ENCODE measurements at regions not wholly inside any gene's neighbourhood (a gene's known extent, or its start where the extent isn't known, plus 50 kb on each side); places are given as distances from the start of the nearest gene placed in this dataset.
"Not testable (repeated sequence)": the region's sequence is repeated elsewhere in the genome, so short reads cannot be mapped to it uniquely, and the experiment has no call there.

DNA sequence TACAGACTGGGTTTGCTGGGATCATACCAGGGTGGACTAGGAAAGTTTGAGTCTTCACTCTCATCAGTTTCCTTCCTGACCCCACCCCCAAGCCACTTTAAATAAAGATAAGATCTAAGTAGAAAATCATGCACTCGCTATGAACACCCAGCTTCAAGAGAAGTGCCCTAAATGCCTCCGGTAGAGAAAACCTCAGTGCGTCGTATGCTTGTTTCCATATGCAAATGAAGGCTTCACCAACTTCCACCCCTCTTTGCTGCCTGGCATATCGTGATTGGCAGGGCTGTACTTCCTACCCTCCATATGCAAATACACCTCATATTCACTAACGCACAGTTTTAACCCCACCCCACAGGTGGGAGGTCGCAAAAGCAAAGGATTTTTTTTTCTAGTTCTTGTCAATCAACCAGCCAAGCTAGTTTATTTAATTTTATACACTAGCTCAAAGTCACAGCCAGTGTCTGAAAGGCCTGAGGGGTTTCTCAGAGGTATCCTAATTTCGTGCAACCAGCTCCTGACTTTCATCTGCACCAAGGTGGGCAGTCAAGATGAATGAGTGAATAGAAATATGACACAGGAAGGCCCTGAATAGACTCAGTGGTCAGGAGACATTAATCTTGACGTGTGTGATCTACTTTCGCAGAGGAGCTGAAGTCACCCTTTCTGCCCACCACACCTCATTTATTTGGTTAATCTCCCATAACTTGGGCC lies 121.1 kb upstream of the TSHZ3 start:
- WGBS, 2 donors (ENCODE audit: low coverage in 1 of 2): 76 to 91% methylated on average over 5 to 10 of the region's 10 CpGs
- no peak for TF ChIP-seq POLR2A (IDR thresholded peaks at IDR 0.05)
- TF ChIP-seq EP300 (IDR thresholded peaks at IDR 0.05): no peak
- TF ChIP-seq, protein P1, sequence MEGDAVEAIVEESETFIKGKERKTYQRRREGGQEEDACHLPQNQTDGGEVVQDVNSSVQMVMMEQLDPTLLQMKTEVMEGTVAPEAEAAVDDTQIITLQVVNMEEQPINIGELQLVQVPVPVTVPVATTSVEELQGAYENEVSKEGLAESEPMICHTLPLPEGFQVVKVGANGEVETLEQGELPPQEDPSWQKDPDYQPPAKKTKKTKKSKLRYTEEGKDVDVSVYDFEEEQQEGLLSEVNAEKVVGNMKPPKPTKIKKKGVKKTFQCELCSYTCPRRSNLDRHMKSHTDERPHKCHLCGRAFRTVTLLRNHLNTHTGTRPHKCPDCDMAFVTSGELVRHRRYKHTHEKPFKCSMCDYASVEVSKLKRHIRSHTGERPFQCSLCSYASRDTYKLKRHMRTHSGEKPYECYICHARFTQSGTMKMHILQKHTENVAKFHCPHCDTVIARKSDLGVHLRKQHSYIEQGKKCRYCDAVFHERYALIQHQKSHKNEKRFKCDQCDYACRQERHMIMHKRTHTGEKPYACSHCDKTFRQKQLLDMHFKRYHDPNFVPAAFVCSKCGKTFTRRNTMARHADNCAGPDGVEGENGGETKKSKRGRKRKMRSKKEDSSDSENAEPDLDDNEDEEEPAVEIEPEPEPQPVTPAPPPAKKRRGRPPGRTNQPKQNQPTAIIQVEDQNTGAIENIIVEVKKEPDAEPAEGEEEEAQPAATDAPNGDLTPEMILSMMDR (IDR thresholded peaks at IDR 0.05): no peak
- no peak for TF ChIP-seq POLR2AphosphoS5 (IDR thresholded peaks at IDR 0.05)
- no peaks in the 10 kb centered on the region for H3K27me3 ChIP-seq

GRCh38 chr19:31470952-31471351 lies 121.7 kb upstream of the TSHZ3 start:
- H3K36me3 ChIP-seq: no peaks in the 10 kb centered on the region
- H3K27ac ChIP-seq: no peak overlapping the region
- no peaks in the 10 kb centered on the region for H3K9me3 ChIP-seq
- TF ChIP-seq POLR2A (IDR thresholded peaks at IDR 0.05) (no peak), POLR2AphosphoS5 (IDR thresholded peaks at IDR 0.05) (no peak), EP300 (IDR thresholded peaks at IDR 0.05) (no peak)
- TF ChIP-seq, protein P1 (IDR thresholded peaks at IDR 0.05): no peak
- no peaks in the 10 kb centered on the region for H3K27me3 ChIP-seq
- ATAC-seq: no peak
- no peak overlapping the region for H3K4me3 ChIP-seq
- 73 to 93% methylated on average over 2 to 4 of the region's 5 CpGs for WGBS, 2 donors (ENCODE audit: low coverage in 1 of 2)
- H3K4me1 ChIP-seq: no peaks in the 10 kb centered on the region

More for the DNA sequence above, 121.1 kb upstream of the TSHZ3 start:
- no peaks in the 10 kb centered on the region for H3K9me3 ChIP-seq
- no peaks in the 10 kb centered on the region for H3K4me1 ChIP-seq
- no peak overlapping the region for H3K27ac ChIP-seq
- ATAC-seq: no peak
- no peak overlapping the region for H3K4me3 ChIP-seq
- H3K36me3 ChIP-seq: no peaks in the 10 kb centered on the region

GRCh38 chr19:31478241-31478640 lies 129.0 kb upstream of the TSHZ3 start:
- 87% methylated on average over 4 of the region's 5 CpGs; no CpG with 5 or more reads in 1 of the 2 donors for WGBS, 2 donors (ENCODE audit: low coverage in 1 of 2)
- no peaks in the 10 kb centered on the region for H3K4me1 ChIP-seq
- H3K9me3 ChIP-seq: peaks cover 0 to 2% (median 0%) of the 10 kb centered on the region in 3 donors
- no peaks in the 10 kb centered on the region for H3K36me3 ChIP-seq
- H3K4me3 ChIP-seq: no peak overlapping the region
- no peaks in the 10 kb centered on the region for H3K27me3 ChIP-seq
- H3K27ac ChIP-seq: no peak overlapping the region
- no peak for TF ChIP-seq EP300 (IDR thresholded peaks at IDR 0.05)
- no peak for TF ChIP-seq POLR2AphosphoS5 (IDR thresholded peaks at IDR 0.05)
- TF ChIP-seq, protein P1 (IDR thresholded peaks at IDR 0.05): no peak
- no peak for TF ChIP-seq POLR2A (IDR thresholded peaks at IDR 0.05)
- ATAC-seq: no peak

DNA sequence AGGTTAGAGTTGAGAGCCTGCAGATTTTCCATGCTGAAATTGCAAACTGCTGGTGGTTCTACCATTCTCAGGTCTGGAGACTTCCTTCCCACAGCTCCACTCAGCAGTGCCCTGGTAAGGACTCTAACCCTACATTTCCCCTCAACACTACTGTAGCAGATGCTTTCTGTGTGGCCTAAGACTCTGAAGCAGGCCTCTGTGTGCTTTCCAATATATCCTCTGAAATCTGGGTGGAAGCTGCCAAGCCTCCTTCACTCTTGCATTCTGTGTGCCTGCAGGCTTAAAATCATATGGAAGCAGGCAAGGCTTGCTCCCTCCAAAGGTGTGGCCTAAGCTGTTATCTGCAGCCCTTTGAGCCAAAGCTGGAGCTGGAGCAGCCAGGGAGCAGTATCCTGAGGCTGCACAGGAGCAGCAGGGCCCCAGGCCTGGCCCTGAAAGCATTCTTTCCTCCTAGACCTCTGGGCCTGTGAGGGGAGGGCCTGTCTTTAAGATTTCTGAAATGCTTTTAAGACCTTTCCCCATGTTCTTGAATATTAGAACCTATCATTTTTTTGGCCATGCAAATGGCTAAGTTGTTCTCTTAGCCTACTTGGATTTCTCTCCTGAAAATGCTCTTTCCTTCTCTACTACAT lies 134.1 kb upstream of the TSHZ3 start:
- no peak overlapping the region for H3K27ac ChIP-seq
- peaks cover 0 to 10% (median 0%) of the 10 kb centered on the region in 3 donors for H3K9me3 ChIP-seq
- H3K27me3 ChIP-seq: no peaks in the 10 kb centered on the region
- TF ChIP-seq, protein P1 (IDR thresholded peaks at IDR 0.05): no peak
- TF ChIP-seq POLR2A (IDR thresholded peaks at IDR 0.05) (no peak), EP300 (IDR thresholded peaks at IDR 0.05) (no peak), POLR2AphosphoS5 (IDR thresholded peaks at IDR 0.05) (no peak)
- H3K4me1 ChIP-seq: no peaks in the 10 kb centered on the region
- no peak overlapping the region for H3K4me3 ChIP-seq
- H3K36me3 ChIP-seq: no peaks in the 10 kb centered on the region
- no peak for ATAC-seq

- H3K4me3 ChIP-seq: not testable (repeated sequence)
These were observed 135.7 kb upstream of the TSHZ3 start for GRCh38 chr19:31484858-31485410.

More at GRCh38 chr19:31484858-31485410, 135.7 kb upstream of the TSHZ3 start:
- not testable (repeated sequence) for ATAC-seq, H3K27me3 ChIP-seq, H3K27ac ChIP-seq, H3K9me3 ChIP-seq, H3K4me1 ChIP-seq, H3K36me3 ChIP-seq
- WGBS, 2 donors (ENCODE audit: low coverage in 1 of 2): 89% methylated on average over 1 of the region's 2 CpGs; no CpG with 5 or more reads in 1 of the 2 donors

Data from gastroesophageal sphincter (tissue), 4 donors.